B cell (primary cell): ENCODE measurements at regions not wholly inside any gene's neighbourhood (a gene's known extent, or its start where the extent isn't known, plus 50 kb on each side); places are given as distances from the start of the nearest gene placed in this dataset.

Source experiments
- ATAC-seq: fragments of 200-7000 bp; cut with Tn5 transposase; one replicate; pipeline ENCODE4 v1.10.0; 2021; ENCODE audit warnings: low read depth, mild to moderate bottlenecking, moderate number of reproducible peaks, moderate library complexity
- CTCF ChIA-PET: fragments of 350-600 bp; sonication (Branson Sonifier 250); formaldehyde crosslinking; loops from one replicate; lab custom pipeline; 2021; ENCODE audit warnings: antibody characterized with exemption, inconsistent platforms; lab: Charles Lee
- POLR2A ChIA-PET: fragments of 350-600 bp; sonication (Branson Sonifier 250); formaldehyde crosslinking; loops from one replicate; lab custom pipeline; 2021; ENCODE audit warnings: antibody characterized with exemption; lab: Charles Lee
- DNase-seq: peaks from one replicate; pipeline ENCODE4 v3.0.0; 2013
- H2AFZ ChIP-seq: 2 replicates; pipeline ENCODE4 v1.6.1; 2012; ENCODE audit warnings: mild to moderate bottlenecking, low read depth, low read length; ENCODE audit not compliant: insufficient read depth, poor library complexity, severe bottlenecking
- H3K27ac ChIP-seq, 2 donors: 1 replicate in 1 of 2; 2 replicates in 1 of 2; pipeline ENCODE4 v1.5.1; 2012 to 2013; ENCODE audit warnings: low read length in 2 of 2, mild to moderate bottlenecking in 2 of 2, moderate library complexity in 1 of 2
- H3K27me3 ChIP-seq, 4 experiments: fragments of 200-600 bp in 1 of 4; sonication (generic) in 1 of 4; replicated peaks in 1 of 4; 1 replicate in 2 of 4; 2 replicates in 2 of 4; pipeline versions ENCODE4 v1.6.1 to v1.7.0; 2013 to 2016; ENCODE audit warnings: low read length in 3 of 4, mild to moderate bottlenecking in 2 of 4, mixed read lengths in 1 of 4, moderate library complexity in 1 of 4; ENCODE audit not compliant: insufficient read depth in 4 of 4, control insufficient read depth in 3 of 4; ENCODE audit errors: control extremely low read depth in 1 of 4
- H3K36me3 ChIP-seq, 2 experiments: replicated peaks in 1 of 2; 1 replicate in 1 of 2; 2 replicates in 1 of 2; pipeline versions ENCODE4 v1.6.1 to v1.7.1; 2013; ENCODE audit warnings: low read length in 1 of 2; ENCODE audit not compliant: insufficient read depth in 2 of 2, control insufficient read depth in 1 of 2; ENCODE audit errors: control extremely low read depth in 1 of 2, extremely low read depth in 1 of 2
- H3K4me1 ChIP-seq, 2 donors: fragments of 200-600 bp in 1 of 2; sonication (generic) in 1 of 2; 1 replicate in 1 of 2; 2 replicates in 1 of 2; pipeline versions ENCODE4 v1.5.1 to v1.6.1; 2013 to 2017; ENCODE audit warnings: low read length in 2 of 2; ENCODE audit not compliant: control insufficient read depth in 2 of 2, insufficient read depth in 2 of 2
- H3K4me2 ChIP-seq: replicated peaks from 2 replicates; pipeline ENCODE3; 2012; ENCODE audit warnings: mild to moderate bottlenecking, low read depth, low read length; ENCODE audit not compliant: poor library complexity, severe bottlenecking
- H3K4me3 ChIP-seq, 5 experiments: fragments of 200-600 bp in 1 of 5; sonication (generic) in 1 of 5; 1 replicate in 3 of 5; 2 replicates in 2 of 5; pipeline versions ENCODE4 v1.5.1 to v1.7.0; 2011 to 2016; ENCODE audit warnings: low read length in 4 of 5, mild to moderate bottlenecking in 4 of 5, low read depth in 2 of 5, control low read depth in 1 of 5, moderate library complexity in 1 of 5; ENCODE audit not compliant: insufficient read depth in 1 of 5; ENCODE audit errors: control extremely low read depth in 1 of 5, extremely low read depth in 1 of 5
- H3K79me2 ChIP-seq: fragments of 200-600 bp; sonication (generic); one replicate; pipeline ENCODE4 v1.6.0; 2016; ENCODE audit warnings: low read length; ENCODE audit not compliant: control insufficient read depth, insufficient read depth
- H3K9ac ChIP-seq: fragments of 200-600 bp; sonication (generic); 2 replicates; pipeline ENCODE4 v1.6.1; 2017; ENCODE audit warnings: mild to moderate bottlenecking, low read length, moderate library complexity
- H3K9me3 ChIP-seq, 3 donors: one replicate each; pipeline versions ENCODE4 v1.6.1 to v1.7.1; 2013; ENCODE audit warnings: low read length in 2 of 3; ENCODE audit not compliant: control insufficient read depth in 2 of 3, insufficient read depth in 1 of 3; ENCODE audit errors: control extremely low read depth in 1 of 3
- H4K20me1 ChIP-seq: 2 replicates; pipeline ENCODE4 v1.6.0; 2012; ENCODE audit warnings: mild to moderate bottlenecking, low read length; ENCODE audit not compliant: insufficient read depth, control insufficient read depth, poor library complexity, severe bottlenecking
- H3K27ac Mint-ChIP-seq: one replicate; pipeline ENCODE4 v1.8.0; 2021; ENCODE audit warnings: mixed read lengths
- H3K27me3 Mint-ChIP-seq: one replicate; pipeline ENCODE4 v1.8.0; 2021; ENCODE audit warnings: mixed read lengths
- H3K4me1 Mint-ChIP-seq: one replicate; pipeline ENCODE4 v1.8.0; 2021; ENCODE audit warnings: mixed read lengths
- H3K4me3 Mint-ChIP-seq: one replicate; pipeline ENCODE4 v1.8.0; 2021; ENCODE audit warnings: mixed read lengths
- H3K9me3 Mint-ChIP-seq: one replicate; pipeline ENCODE4 v1.8.0; 2022; ENCODE audit warnings: mixed read lengths; ENCODE audit not compliant: insufficient read depth
- CTCF ChIP-seq: fragments of 200-600 bp; IDR thresholded peaks from one replicate; pipeline ENCODE4 v1.8.0; 2022; ENCODE audit warnings: antibody characterized with exemption, mild to moderate bottlenecking
- EZH2 ChIP-seq: IDR thresholded peaks from 2 replicates; pipeline ENCODE4 v1.6.1; 2012; ENCODE audit warnings: borderline replicate concordance, low read depth, mild to moderate bottlenecking, moderate library complexity, low read length; ENCODE audit not compliant: insufficient read depth, poor library complexity, severe bottlenecking
- WGBS: methylation state at CpG from one replicate; pipeline ENCODE4 v1.1.5; 2013; ENCODE audit warnings: missing lambda C conversion rate; ENCODE audit not compliant: insufficient coverage; 5-methylcytosine and 5-hydroxymethylcytosine counted together
- intact Hi-C: fragments of 100-400 bp; cut with micrococcal nuclease; formaldehyde crosslinking; loops from one replicate; pipeline ENCODE4 v1.10.0; 2022

DNA sequence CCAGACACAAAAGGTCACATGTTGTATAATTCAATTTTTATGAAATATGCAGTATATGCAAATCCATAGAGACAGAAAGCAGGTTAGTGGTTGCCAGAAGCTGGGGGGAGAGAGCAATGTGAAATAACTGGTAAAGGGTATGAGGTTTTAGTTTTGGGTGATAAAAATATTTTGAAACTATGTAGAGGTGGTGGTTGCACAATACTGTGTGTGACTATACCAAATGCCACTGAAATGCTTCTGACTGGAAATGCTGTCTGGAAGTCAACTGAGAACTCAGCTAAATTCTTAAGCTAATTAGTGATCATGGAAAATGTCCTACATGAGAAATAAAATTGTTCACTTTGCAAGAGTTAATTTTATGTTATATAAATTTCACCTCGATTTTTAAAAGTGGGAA lies 65.3 kb upstream of the RXFP2 start:
- Histone ChIP-seq H3K4me3 (no peak overlapping the region), H3K4me1 (no peaks in the 10 kb centered on the region), H4K20me1 (no peaks in the 10 kb centered on the region), H2AFZ (no peak overlapping the region), H3K9ac (no peak overlapping the region), H3K9me3 (peaks cover 0 to 3% (median 0%) of the 10 kb centered on the region in 3 donors), H3K4me2 (no peak overlapping the region), H3K27me3 (no peaks in the 10 kb centered on the region), H3K36me3 (no peaks in the 10 kb centered on the region), H3K79me2 (no peaks in the 10 kb centered on the region), H3K27ac (no peak overlapping the region)
- Mint-ChIP-seq H3K4me3 (no peak overlapping the region), H3K27me3 (no peaks in the 10 kb centered on the region), H3K4me1 (no peaks in the 10 kb centered on the region), H3K27ac (no peak overlapping the region), H3K9me3 (no peaks in the 10 kb centered on the region)
- ChIA-PET CTCF (no interaction called here), POLR2A (no interaction called here)
- intact Hi-C loops: no loop called here
- ATAC-seq: no peak
- no peak for DNase-seq
- WGBS: no CpG with 5 or more reads among the region's 1 CpG
- TF ChIP-seq CTCF (no peak), EZH2 (no peak)

GRCh38 chr13:31675440-31675953 lies 63.8 kb upstream of the RXFP2 start:
- H3K4me1 Mint-ChIP-seq: no peaks in the 10 kb centered on the region

More at GRCh38 chr13:31675440-31675953, 63.8 kb upstream of the RXFP2 start:
- no peaks in the 10 kb centered on the region for H3K27me3 Mint-ChIP-seq
- no peaks in the 10 kb centered on the region for H4K20me1 ChIP-seq
- TF ChIP-seq EZH2: no peak
- no peak for TF ChIP-seq CTCF
- intact Hi-C loops: no loop called here
- H3K79me2 ChIP-seq: no peaks in the 10 kb centered on the region
- no peaks in the 10 kb centered on the region for H3K4me1 ChIP-seq
- no peak overlapping the region for H3K4me3 ChIP-seq
- H3K4me3 Mint-ChIP-seq: no peak overlapping the region
- CTCF ChIA-PET: no interaction called here
- no peak overlapping the region for H3K27ac ChIP-seq
- no peak overlapping the region for H3K9ac ChIP-seq
- ATAC-seq (no peak), DNase-seq (no peak)
- no peak overlapping the region for H2AFZ ChIP-seq
- H3K27ac Mint-ChIP-seq: no peak overlapping the region
- peaks cover 0 to 3% (median 0%) of the 10 kb centered on the region in 3 donors for H3K9me3 ChIP-seq
- WGBS: no CpG with 5 or more reads among the region's 5 CpGs
- H3K4me2 ChIP-seq: no peak overlapping the region
- H3K36me3 ChIP-seq: no peaks in the 10 kb centered on the region
- POLR2A ChIA-PET: no interaction called here
- no peaks in the 10 kb centered on the region for H3K27me3 ChIP-seq
- H3K9me3 Mint-ChIP-seq: no peaks in the 10 kb centered on the region
